Transverse colon (tissue), 4 donors: ENCODE measurements at regions not wholly inside any gene's neighbourhood (a gene's known extent, or its start where the extent isn't known, plus 50 kb on each side); places are given as distances from the start of the nearest gene placed in this dataset.
"Not testable (repeated sequence)": the region's sequence is repeated elsewhere in the genome, so short reads cannot be mapped to it uniquely, and the experiment has no call there.

Experiments
- DNase-seq: peaks from one replicate; pipeline ENCODE4 v3.0.0-alpha.2; 2019
- H3K27ac ChIP-seq, 4 donors: fragments of 200-600 bp; sonication (generic); 2 replicates each; pipeline ENCODE4 v1.5.1; 2016 to 2018; ENCODE audit warnings: inconsistent platforms in 4 of 4
- H3K27me3 ChIP-seq: fragments of 200-600 bp; sonication (generic); 2 replicates; pipeline ENCODE4 v1.5.1; 2017; ENCODE audit warnings: inconsistent platforms
- H3K36me3 ChIP-seq, 4 donors: fragments of 200-600 bp; sonication (generic); 2 replicates each; pipeline ENCODE4 v1.5.1; 2017 to 2019; ENCODE audit warnings: inconsistent platforms in 4 of 4
- H3K4me1 ChIP-seq, 4 donors: fragments of 200-600 bp; sonication (generic); 2 replicates each; pipeline ENCODE4 v1.5.1; 2017 to 2020; ENCODE audit warnings: inconsistent platforms in 4 of 4
- H3K4me3 ChIP-seq, 4 donors: fragments of 200-600 bp; sonication (generic); 1 replicate in 1 of 4; 2 replicates in 3 of 4; pipeline versions ENCODE4 v1.5.1 to v1.6.1; 2017 to 2019; ENCODE audit warnings: inconsistent platforms in 4 of 4
- H3K9me3 ChIP-seq, 2 donors: fragments of 200-600 bp; sonication (generic); 2 replicates each; pipeline ENCODE4 v1.5.1; 2017 to 2019; ENCODE audit warnings: inconsistent platforms in 2 of 2
- CTCF ChIP-seq, 5 experiments: fragments of 200-600 bp in 3 of 5; fragments of 450-650 bp in 2 of 5; sonication (generic) in 3 of 5; IDR thresholded peaks; 1 replicate in 2 of 5; 2 replicates in 3 of 5; pipeline ENCODE4 v1.5.1; 2016 to 2017; ENCODE audit warnings: antibody characterized with exemption in 5 of 5, inconsistent platforms in 3 of 5, mild to moderate bottlenecking in 2 of 5, moderate library complexity in 1 of 5
- EP300 ChIP-seq: sonication (generic); formaldehyde crosslinking; IDR thresholded peaks from one replicate; pipeline ENCODE4 v1.6.1; 2017; ENCODE audit warnings: antibody characterized with exemption, low read depth
- POLR2A ChIP-seq: fragments of 450-650 bp; IDR thresholded peaks from one replicate; pipeline ENCODE4 v1.6.1; 2016; ENCODE audit warnings: antibody characterized with exemption, mild to moderate bottlenecking, moderate library complexity
- POLR2AphosphoS5 ChIP-seq, 3 donors: sonication (generic); formaldehyde crosslinking; IDR thresholded peaks; one replicate each; pipeline ENCODE4 v1.6.1; 2016; ENCODE audit warnings: antibody characterized with exemption in 3 of 3
- WGBS, 2 donors: methylation state at CpG; one replicate each; pipeline ENCODE4 v1.1.5; 2018; ENCODE audit warnings: low coverage in 1 of 2; 5-methylcytosine and 5-hydroxymethylcytosine counted together
- in situ Hi-C, 4 donors: fragments of 200-750 bp; cut with MboI; loops; one replicate each; pipeline versions ENCODE4 v1.15.0 to v1.15.1; 2017; ENCODE audit warnings: low sequenced_read_pairs in 3 of 4, low pct_ligation_motif_present in 1 of 4, low pct_unique_long_range_greater_than_20kb in 1 of 4
- intact Hi-C: fragments of 100-400 bp; cut with DNase I; formaldehyde crosslinking; loops from one replicate; pipeline ENCODE4 v1.15.1; 2023; ENCODE audit warnings: low total_unique reads

DNA sequence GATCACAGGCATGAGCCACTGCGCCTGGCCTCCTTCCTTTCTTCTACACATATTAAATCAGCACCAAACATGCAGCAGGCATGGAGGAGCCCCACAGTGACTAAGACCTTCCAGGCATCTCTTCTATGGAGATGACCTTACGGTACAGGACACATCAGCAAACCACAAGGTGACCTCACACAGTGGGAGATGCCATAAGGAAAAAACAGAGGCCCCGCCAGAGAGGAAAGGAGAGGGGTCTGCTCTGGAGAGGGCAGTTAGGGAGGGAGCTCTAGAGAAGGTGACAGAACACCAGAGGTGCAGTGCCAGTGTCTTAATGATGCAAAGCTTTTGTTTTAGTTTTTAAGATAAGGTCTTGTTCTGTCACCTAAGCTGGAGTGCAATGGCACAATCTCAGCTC is 81.1 kb upstream of the ESRRB start:
- in situ Hi-C loops = no loop called here
- H3K27me3 ChIP-seq = no peaks in the 10 kb centered on the region
- no peak for DNase-seq
- 80 to 88% methylated on average over 1 to 3 of the region's 3 CpGs for WGBS, 2 donors
- no peak overlapping the region for H3K4me3 ChIP-seq
- intact Hi-C loops = no loop called here
- no peaks in the 10 kb centered on the region for H3K9me3 ChIP-seq
- H3K4me1 ChIP-seq = no peaks in the 10 kb centered on the region
- no peaks in the 10 kb centered on the region for H3K36me3 ChIP-seq
- TF ChIP-seq POLR2A (no peak), POLR2AphosphoS5 (IDR thresholded peaks at IDR 0.05) (no peak), CTCF (IDR thresholded peaks at IDR 0.05) (no peak), EP300 (no peak)
- no peak overlapping the region for H3K27ac ChIP-seq

- intact Hi-C loops (no loop called here), in situ Hi-C loops (no loop called here)
- Histone ChIP-seq H3K27ac (no peak overlapping the region), H3K4me1 (no peaks in the 10 kb centered on the region), H3K9me3 (no peaks in the 10 kb centered on the region), H3K27me3 (no peaks in the 10 kb centered on the region), H3K36me3 (no peaks in the 10 kb centered on the region), H3K4me3 (no peak overlapping the region)
- WGBS, 2 donors = 89 to 93% methylated on average over 5 of the region's 5 CpGs
- TF ChIP-seq POLR2AphosphoS5 (IDR thresholded peaks at IDR 0.05) (no peak), CTCF (IDR thresholded peaks at IDR 0.05) (no peak), POLR2A (no peak), EP300 (no peak)
- no peak for DNase-seq
Observed at GRCh38 chr14:76298896-76299295, 77.0 kb upstream of the ESRRB start.

- H3K27me3 ChIP-seq, H3K9me3 ChIP-seq, DNase-seq, in situ Hi-C loops, H3K4me3 ChIP-seq, H3K27ac ChIP-seq, H3K36me3 ChIP-seq, intact Hi-C loops, H3K4me1 ChIP-seq: not testable (repeated sequence)
- 79 to 87% methylated on average over 5 to 7 of the region's 7 CpGs for WGBS, 2 donors
Observed at GRCh38 chr14:76303188-76303587, 72.7 kb upstream of the ESRRB start.

DNA sequence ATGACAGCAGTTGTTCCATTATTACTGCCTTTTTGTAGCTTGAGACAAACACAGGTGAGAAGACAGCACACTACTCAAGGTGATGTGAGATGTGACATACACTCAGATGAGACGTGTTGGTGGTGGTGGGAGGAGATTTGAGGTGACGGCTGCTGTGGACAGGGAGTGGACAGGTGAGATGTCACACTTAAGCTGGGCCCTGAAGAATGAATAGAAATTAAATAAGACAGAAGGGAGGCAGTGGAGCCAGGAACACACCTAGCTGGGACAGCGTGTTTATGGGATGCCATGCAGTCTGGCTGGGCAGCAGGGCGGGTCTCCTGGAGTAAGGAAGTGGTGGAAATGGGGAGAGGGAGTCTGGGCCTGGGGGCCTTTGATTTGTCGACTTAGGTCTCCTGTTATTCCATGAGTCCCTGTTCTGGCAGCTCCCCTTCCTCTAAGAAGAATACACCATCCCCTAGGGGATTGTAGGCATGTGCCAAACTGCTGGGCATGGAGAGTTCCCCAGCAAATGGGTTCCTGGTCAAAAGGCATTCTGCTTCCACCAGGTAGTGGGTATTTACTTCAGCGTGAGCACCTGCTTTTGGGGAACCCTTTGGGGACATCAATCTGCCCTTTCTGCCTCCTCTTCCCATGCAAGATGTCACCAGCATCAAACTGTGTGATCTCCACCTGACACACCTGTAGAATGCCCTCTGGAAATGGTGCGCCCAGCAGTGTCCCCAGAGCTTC is 71.2 kb upstream of the ESRRB start:
- intact Hi-C loops (no loop called here), in situ Hi-C loops (no loop called here)
- Histone ChIP-seq H3K27me3 (peaks cover 6% of the 10 kb centered on the region), H3K9me3 (no peaks in the 10 kb centered on the region), H3K36me3 (no peaks in the 10 kb centered on the region), H3K4me3 (no peak overlapping the region), H3K27ac (no peak overlapping the region), H3K4me1 (no peaks in the 10 kb centered on the region)
- DNase-seq = no peak
- WGBS, 2 donors = 56 to 69% methylated on average over 3 to 7 of the region's 7 CpGs
- TF ChIP-seq POLR2A = no peak
- no peak for TF ChIP-seq EP300
- no peak for TF ChIP-seq CTCF (IDR thresholded peaks at IDR 0.05)
- no peak for TF ChIP-seq POLR2AphosphoS5 (IDR thresholded peaks at IDR 0.05)

- Histone ChIP-seq H3K4me1 (no peaks in the 10 kb centered on the region), H3K9me3 (no peaks in the 10 kb centered on the region), H3K27ac (no peak overlapping the region), H3K4me3 (no peak overlapping the region), H3K36me3 (no peaks in the 10 kb centered on the region), H3K27me3 (peaks cover 12% of the 10 kb centered on the region)
- no peak for TF ChIP-seq CTCF (IDR thresholded peaks at IDR 0.05)
- no peak for TF ChIP-seq POLR2A
- no peak for TF ChIP-seq POLR2AphosphoS5 (IDR thresholded peaks at IDR 0.05)
- TF ChIP-seq EP300 = no peak
- intact Hi-C loops (no loop called here), in situ Hi-C loops (no loop called here)
- WGBS, 2 donors = 74 to 76% methylated on average over 5 to 11 of the region's 11 CpGs
- DNase-seq = no peak
Observed at GRCh38 chr14:76305268-76305826, 70.6 kb upstream of the ESRRB start.
